Aorta (tissue), 5 donors: ENCODE measurements at regions not wholly inside any gene's neighbourhood (a gene's known extent, or its start where the extent isn't known, plus 50 kb on each side); places are given as distances from the start of the nearest gene placed in this dataset.

ENCODE experiments used
- ATAC-seq: fragments of 200-7000 bp; cut with Tn5 transposase; one replicate; pipeline ENCODE4 v1.9.1; 2022; ENCODE audit warnings: moderate library complexity; ENCODE audit not compliant: low FRiP score
- DNase-seq, 2 donors: peaks; one replicate each; pipeline ENCODE4 v3.0.0-alpha.2; 2020
- H3K27ac ChIP-seq, 2 donors: one replicate each; pipeline ENCODE4 v1.5.1; 2013; ENCODE audit warnings: low read length in 2 of 2, mild to moderate bottlenecking in 2 of 2, moderate library complexity in 2 of 2, control low read depth in 1 of 2, inconsistent platforms in 1 of 2, low read depth in 1 of 2
- H3K27me3 ChIP-seq, 2 donors: one replicate each; pipeline ENCODE4 v1.6.1; 2013; ENCODE audit warnings: control low read depth in 1 of 2, low read length in 1 of 2, mild to moderate bottlenecking in 1 of 2, moderate library complexity in 1 of 2; ENCODE audit not compliant: insufficient read depth in 2 of 2, control insufficient read depth in 1 of 2
- H3K36me3 ChIP-seq, 2 donors: one replicate each; pipeline ENCODE4 v1.6.1; 2013; ENCODE audit warnings: control low read depth in 1 of 2, low read length in 1 of 2, mild to moderate bottlenecking in 1 of 2; ENCODE audit not compliant: insufficient read depth in 2 of 2, control insufficient read depth in 1 of 2
- H3K4me1 ChIP-seq, 2 donors: one replicate each; pipeline ENCODE4 v1.6.1; 2013; ENCODE audit warnings: low read length in 2 of 2, control low read depth in 1 of 2, mild to moderate bottlenecking in 1 of 2, moderate library complexity in 1 of 2; ENCODE audit not compliant: insufficient read depth in 2 of 2, control insufficient read depth in 1 of 2
- H3K4me3 ChIP-seq, 2 donors: one replicate each; pipeline ENCODE4 v1.5.1; 2013; ENCODE audit warnings: low read length in 2 of 2, control low read depth in 1 of 2, mild to moderate bottlenecking in 1 of 2
- H3K9me3 ChIP-seq: one replicate; pipeline ENCODE4 v1.6.1; 2013; ENCODE audit warnings: mild to moderate bottlenecking, low read length; ENCODE audit not compliant: control insufficient read depth
- WGBS, 2 donors: extraction: QIAGEN DNeasy Blood & Tissue Kit; methylation state at CpG; one replicate each; pipeline ENCODE4 v1.1.7; 2013; 5-methylcytosine and 5-hydroxymethylcytosine counted together
- intact Hi-C, 2 donors: fragments of 100-400 bp; cut with DNase I; formaldehyde crosslinking; loops; one replicate each; pipeline versions ENCODE4 v1.14.2 to v1.15.0; 2022
- donor health status: healthy with polysubstance abuse.
- donor health status: Bipolar disorder and iron deficiency.
- donor health status: DM: no; HTN: no; CAD: no.
- donor health status: DM: no; HTN: no; CAD: no.
- donor health status: DM: yes; HTN: yes; CAD: no.

DNA sequence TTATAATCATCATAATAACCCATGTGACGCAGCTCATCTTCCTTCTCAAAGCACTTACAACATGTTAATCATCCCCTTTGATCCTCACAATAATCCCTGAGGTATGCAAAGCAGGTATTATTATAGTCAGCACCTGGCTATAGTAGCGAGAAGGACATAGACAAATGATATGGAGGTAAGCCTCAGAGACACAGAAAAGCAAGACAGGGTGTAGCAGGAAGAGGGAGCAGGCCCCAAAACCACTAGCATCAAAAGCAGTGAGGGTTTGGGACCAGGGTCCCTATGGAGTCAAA is 139.2 kb upstream of the SLC30A5 start:
- Histone ChIP-seq H3K9me3 (no peaks in the 10 kb centered on the region), H3K4me1 (no peaks in the 10 kb centered on the region), H3K4me3 (no peak overlapping the region), H3K36me3 (no peaks in the 10 kb centered on the region), H3K27ac (no peak overlapping the region), H3K27me3 (no peaks in the 10 kb centered on the region)
- DNase-seq (no peak), ATAC-seq (no peak)
- intact Hi-C loops, result no loop called here
- WGBS, 2 donors, result 94 to 96% methylated on average over 2 of the region's 2 CpGs

DNA sequence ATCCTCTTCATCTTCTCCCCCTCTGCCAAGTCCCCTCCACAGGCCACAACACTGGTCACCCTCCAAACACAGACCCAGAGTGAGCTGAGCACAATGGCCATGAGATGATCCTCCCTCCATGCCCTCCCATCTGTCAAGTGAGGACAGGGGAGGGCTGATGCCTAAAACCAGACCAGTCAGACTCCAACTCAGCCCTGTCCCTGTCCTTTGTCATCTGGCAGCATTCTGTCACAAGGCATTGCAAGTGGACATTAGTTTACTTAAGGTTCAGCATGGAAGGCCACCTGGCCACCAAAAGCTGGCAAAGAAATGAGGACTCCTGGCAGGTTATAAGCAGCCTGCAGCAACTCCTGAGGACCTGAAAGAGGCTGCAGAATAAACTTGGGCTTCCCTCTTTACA is 136.2 kb upstream of the SLC30A5 start:
- no peak overlapping the region for H3K4me3 ChIP-seq
- H3K36me3 ChIP-seq, result no peaks in the 10 kb centered on the region
- ATAC-seq (no peak), DNase-seq (no peak)
- intact Hi-C loops, result no loop called here
- no peaks in the 10 kb centered on the region for H3K9me3 ChIP-seq
- H3K4me1 ChIP-seq, result no peaks in the 10 kb centered on the region
- no peaks in the 10 kb centered on the region for H3K27me3 ChIP-seq
- H3K27ac ChIP-seq, result no peak overlapping the region

DNA sequence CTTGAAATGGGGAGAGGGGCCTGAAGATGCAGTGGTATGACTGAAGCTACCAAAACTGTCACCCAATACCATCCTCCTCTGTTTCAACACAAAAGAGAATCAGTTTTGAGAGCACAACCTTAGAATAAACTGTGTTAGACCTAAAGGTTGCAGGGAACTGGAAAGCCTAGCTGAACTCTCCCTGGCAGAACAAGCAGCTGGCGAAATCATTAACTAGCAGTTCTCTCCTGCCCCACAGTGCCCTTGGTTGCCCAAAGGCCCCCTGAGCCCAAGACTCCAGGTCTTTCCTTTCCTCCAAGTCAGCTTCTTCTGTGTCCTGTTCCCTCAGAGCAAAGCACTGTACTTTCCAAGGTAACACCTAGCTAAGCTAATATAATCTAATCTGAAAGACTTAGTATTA is 135.4 kb upstream of the SLC30A5 start:
- DNase-seq (no peak), ATAC-seq (no peak)
- Histone ChIP-seq H3K27ac (no peak overlapping the region), H3K9me3 (no peaks in the 10 kb centered on the region), H3K4me1 (no peaks in the 10 kb centered on the region), H3K36me3 (no peaks in the 10 kb centered on the region), H3K27me3 (no peaks in the 10 kb centered on the region), H3K4me3 (no peak overlapping the region)
- intact Hi-C loops, result no loop called here
- 85 to 86% methylated on average over 1 of the region's 1 CpG for whole genome bisulfite sequencing, 2 donors

DNA sequence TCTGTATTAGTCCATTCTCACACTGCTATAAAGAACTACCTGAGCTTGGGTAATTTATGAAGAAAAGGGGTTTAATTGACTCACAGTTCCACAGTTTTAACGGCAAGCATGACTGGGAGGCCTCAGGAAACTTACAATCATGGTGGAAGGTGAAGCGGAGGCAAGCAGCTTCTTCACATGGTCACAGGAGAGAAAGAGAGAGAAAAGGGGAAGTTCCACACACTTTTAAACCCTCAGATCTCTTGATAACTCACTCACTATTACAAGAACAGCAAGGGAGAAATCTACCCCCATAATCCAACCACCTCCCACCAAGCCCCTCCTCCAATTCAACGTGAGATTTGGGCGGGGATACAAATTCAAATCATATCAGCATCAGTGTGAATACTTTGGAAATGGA is 133.4 kb upstream of the SLC30A5 start:
- Histone ChIP-seq H3K4me3 (no peak overlapping the region), H3K27me3 (no peaks in the 10 kb centered on the region), H3K4me1 (no peaks in the 10 kb centered on the region), H3K27ac (no peak overlapping the region), H3K36me3 (no peaks in the 10 kb centered on the region), H3K9me3 (no peaks in the 10 kb centered on the region)
- no peak for ATAC-seq
- intact Hi-C loops, result loop anchor here (5.0 to 10.0 kb wide), 3 partner anchors 496 to 1716 kb away; no protein-coding TSS in a partner anchor
- 86 to 88% methylated on average over 4 of the region's 4 CpGs for WGBS, 2 donors
- DNase-seq, result no peak

DNA sequence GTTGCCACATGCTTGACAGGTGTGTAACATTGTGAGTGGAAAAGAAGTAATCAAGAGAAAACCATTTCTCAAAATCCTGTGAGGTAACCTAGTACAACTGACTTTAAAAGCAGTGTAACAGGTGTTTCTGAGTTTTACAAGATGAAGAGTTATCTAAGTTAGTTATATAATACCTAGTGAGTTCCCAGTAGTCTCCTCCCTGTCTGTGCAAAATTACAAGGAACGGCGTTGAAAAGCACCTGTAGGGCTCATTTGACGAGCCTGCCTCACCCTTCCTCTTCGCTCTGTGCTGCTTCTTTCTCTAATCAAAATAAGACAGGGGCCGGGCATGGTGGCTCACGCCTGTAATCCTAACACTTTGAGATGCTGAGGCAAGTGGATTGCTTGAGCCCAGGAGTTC is 132.9 kb upstream of the SLC30A5 start:
- DNase-seq (no peak), ATAC-seq (no peak)
- Histone ChIP-seq H3K27ac (no peak overlapping the region), H3K27me3 (no peaks in the 10 kb centered on the region), H3K36me3 (no peaks in the 10 kb centered on the region), H3K9me3 (no peaks in the 10 kb centered on the region), H3K4me1 (no peaks in the 10 kb centered on the region), H3K4me3 (no peak overlapping the region)
- intact Hi-C loops, result loop anchor here (5.0 to 10.0 kb wide), 3 partner anchors 496 to 1716 kb away; no protein-coding TSS in a partner anchor
- 79 to 96% methylated on average over 6 of the region's 6 CpGs for WGBS, 2 donors

DNA sequence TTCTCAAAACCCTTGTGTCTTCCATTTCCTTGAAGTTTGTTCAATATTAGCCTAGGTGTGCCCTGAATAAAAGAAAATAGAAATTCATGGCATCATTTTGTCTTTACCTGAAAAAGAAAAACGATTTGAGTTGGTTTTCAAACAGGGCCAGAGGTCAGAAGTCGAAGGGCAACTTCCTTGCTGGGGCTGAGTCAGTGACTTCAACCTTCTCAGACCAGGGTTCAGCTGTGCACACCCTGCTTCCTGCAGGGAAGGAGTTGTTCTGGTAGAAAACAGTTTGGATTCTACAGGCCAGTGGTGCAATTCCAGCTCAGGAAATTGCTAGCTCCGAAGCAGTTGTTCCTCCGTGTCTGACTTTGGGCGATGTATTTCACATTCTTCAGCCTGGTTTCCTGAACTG is 132.1 kb upstream of the SLC30A5 start:
- no peaks in the 10 kb centered on the region for H3K4me1 ChIP-seq
- no peak overlapping the region for H3K4me3 ChIP-seq
- H3K9me3 ChIP-seq, result no peaks in the 10 kb centered on the region
- H3K27me3 ChIP-seq, result no peaks in the 10 kb centered on the region
- WGBS, 2 donors, result 92 to 94% methylated on average over 5 of the region's 5 CpGs
- intact Hi-C loops, result loop anchor here (5.0 to 10.0 kb wide), 3 partner anchors 497 to 1717 kb away; no protein-coding TSS in a partner anchor
- H3K36me3 ChIP-seq, result no peaks in the 10 kb centered on the region
- no peak for ATAC-seq
- no peak for DNase-seq
- no peak overlapping the region for H3K27ac ChIP-seq

DNA sequence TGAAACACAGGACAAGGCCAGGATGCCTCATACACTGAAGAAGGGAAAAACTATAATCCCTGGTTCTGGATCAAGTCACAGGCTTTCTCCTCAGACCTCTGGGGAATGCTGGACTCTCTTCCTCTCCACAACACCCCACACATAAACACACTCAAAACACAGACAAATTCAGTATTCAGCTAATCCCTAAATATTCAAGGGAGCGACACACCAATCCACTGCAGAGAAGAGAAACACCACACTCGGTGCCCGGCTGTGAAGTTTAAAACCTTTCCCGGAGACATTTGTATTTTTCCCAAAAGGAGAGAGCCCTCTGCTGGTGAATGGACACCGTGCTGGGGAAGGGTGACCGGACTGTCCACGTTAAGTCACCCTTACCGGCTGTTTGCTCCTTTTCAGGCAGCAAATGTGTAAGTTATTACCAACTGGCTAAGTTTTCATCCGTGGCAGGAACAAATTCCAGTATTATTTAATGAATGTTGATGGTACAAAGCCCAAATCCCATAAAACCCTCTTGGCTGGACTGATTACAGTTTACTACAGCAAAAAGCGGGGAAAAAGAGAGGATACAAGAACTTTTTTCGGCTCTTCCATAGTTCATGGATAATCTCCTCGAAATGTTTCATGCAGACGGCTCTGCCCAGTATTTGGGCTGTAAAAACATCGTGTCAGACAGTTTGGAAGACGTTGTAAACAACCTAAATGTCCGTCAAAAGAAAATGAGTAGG is 130.9 kb upstream of the SLC30A5 start:
- H3K9me3 ChIP-seq, result no peaks in the 10 kb centered on the region
- 30 to 31% methylated on average over 16 of the region's 16 CpGs for WGBS, 2 donors
- no peaks in the 10 kb centered on the region for H3K4me1 ChIP-seq
- peak; percentile 86 for ATAC-seq
- H3K36me3 ChIP-seq, result no peaks in the 10 kb centered on the region
- intact Hi-C loops, result loop anchor here (5.0 to 10.0 kb wide), 3 partner anchors 498 to 1718 kb away; no protein-coding TSS in a partner anchor
- H3K27ac ChIP-seq, result no peak overlapping the region
- no peaks in the 10 kb centered on the region for H3K27me3 ChIP-seq
- DNase-seq, result peak; percentile 62 to 80
- H3K4me3 ChIP-seq, result no peak overlapping the region

DNA sequence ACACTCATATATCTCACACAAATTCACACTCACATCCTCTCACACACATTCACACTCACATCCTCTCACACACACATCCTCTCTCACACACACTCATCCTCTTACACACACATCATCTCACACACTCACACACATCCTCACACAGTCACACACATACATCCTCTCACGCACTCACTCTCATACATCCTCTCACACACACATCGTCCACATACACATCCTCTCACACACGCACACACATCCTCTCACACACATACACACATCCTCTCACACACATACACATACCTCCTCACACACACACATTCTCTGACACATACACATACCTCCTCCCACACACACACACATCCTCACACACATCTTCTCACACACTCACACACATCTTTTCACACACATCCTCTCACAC is 129.1 kb upstream of the SLC30A5 start:
- Histone ChIP-seq H3K9me3 (no peaks in the 10 kb centered on the region), H3K4me3 (no peak overlapping the region), H3K27me3 (no peaks in the 10 kb centered on the region), H3K4me1 (no peaks in the 10 kb centered on the region), H3K27ac (no peak overlapping the region), H3K36me3 (no peaks in the 10 kb centered on the region)
- intact Hi-C loops, result loop anchor here (5.0 to 10.0 kb wide), 3 partner anchors 500 to 1720 kb away; no protein-coding TSS in a partner anchor
- ATAC-seq (no peak), DNase-seq (no peak)
- WGBS, 2 donors, result 94 to 97% methylated on average over 3 of the region's 3 CpGs

DNA sequence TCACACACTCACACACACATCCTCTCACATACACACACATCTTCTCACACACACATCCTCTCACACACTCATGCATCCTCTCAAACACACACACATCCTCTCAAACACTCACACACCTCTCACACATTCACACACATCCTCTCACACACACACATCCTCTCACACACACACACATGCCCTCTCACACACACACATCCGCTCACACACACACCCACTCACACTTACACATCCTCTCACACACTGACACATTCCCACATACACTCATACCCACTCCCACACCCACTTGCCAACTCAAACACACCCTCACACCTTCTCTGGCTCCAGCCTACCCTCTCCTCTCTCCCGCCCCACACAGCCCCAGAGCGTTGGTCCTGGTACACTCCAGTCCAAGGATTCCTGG is 127.9 kb upstream of the SLC30A5 start:
- WGBS, 2 donors, result 64 to 75% methylated on average over 3 of the region's 3 CpGs
- intact Hi-C loops, result loop anchor here in 1 of 2 donors (10.0 kb wide), 2 partner anchors 501 to 1721 kb away; no protein-coding TSS in a partner anchor
- Histone ChIP-seq H3K4me1 (no peaks in the 10 kb centered on the region), H3K27ac (no peak overlapping the region), H3K9me3 (no peaks in the 10 kb centered on the region), H3K4me3 (no peak overlapping the region), H3K27me3 (no peaks in the 10 kb centered on the region), H3K36me3 (no peaks in the 10 kb centered on the region)
- DNase-seq, result no peak
- ATAC-seq, result no peak
